ENCODE measurements at regions not wholly inside any gene's neighbourhood (a gene's known extent, or its start where the extent isn't known, plus 50 kb on each side); places are given as distances from the start of the nearest gene placed in this dataset.

- H3K27ac ChIP-seq, result no peak overlapping the region
- intact Hi-C loops (cut with DNase I), result no loop called here
- 77 to 81% (median 79%) methylated on average over 4 of the region's 4 CpGs for WGBS, 3 donors
- TF ChIP-seq POLR2A (IDR thresholded peaks at IDR 0.05) (no peak), EP300 (IDR thresholded peaks at IDR 0.05) (no peak), CTCF (IDR thresholded peaks at IDR 0.05) (no peak)
- no peaks in the 10 kb centered on the region for H3K4me1 ChIP-seq (ENCODE audit: insufficient read depth)
- H3K4me3 ChIP-seq, result no peak overlapping the region
- no peaks in the 10 kb centered on the region for H3K36me3 ChIP-seq
- H3K27me3 ChIP-seq, result no peaks in the 10 kb centered on the region
- no peak for DNase-seq
- H3K9me3 ChIP-seq, result no peaks in the 10 kb centered on the region
These were observed 764.3 kb upstream of the PRMT6 start for GRCh38 chr1:106292130-106292529.

- TF ChIP-seq CTCF (IDR thresholded peaks at IDR 0.05) (no peak), POLR2A (IDR thresholded peaks at IDR 0.05) (no peak), EP300 (IDR thresholded peaks at IDR 0.05) (no peak)
- no peaks in the 10 kb centered on the region for H3K27me3 ChIP-seq
- intact Hi-C loops (cut with DNase I), result no loop called here
- WGBS, 3 donors, result 67 to 85% (median 75%) methylated on average over 1 of the region's 1 CpG
- no peaks in the 10 kb centered on the region for H3K9me3 ChIP-seq
- no peaks in the 10 kb centered on the region for H3K36me3 ChIP-seq
- DNase-seq, result no peak
- H3K27ac ChIP-seq, result no peak overlapping the region
- no peaks in the 10 kb centered on the region for H3K4me1 ChIP-seq (ENCODE audit: insufficient read depth)
- no peak overlapping the region for H3K4me3 ChIP-seq
These were observed 760.0 kb upstream of the PRMT6 start for GRCh38 chr1:106296431-106296830.

GRCh38 chr1:106304106-106304505, 752.4 kb upstream of the PRMT6 start:
- H3K27ac ChIP-seq, result no peak overlapping the region
- intact Hi-C loops (cut with DNase I), result no loop called here
- no peaks in the 10 kb centered on the region for H3K36me3 ChIP-seq
- WGBS, 3 donors, result 25 to 44% (median 30%) methylated on average over 3 of the region's 3 CpGs
- no peak for TF ChIP-seq CTCF (IDR thresholded peaks at IDR 0.05)
- no peak for TF ChIP-seq POLR2A (IDR thresholded peaks at IDR 0.05)
- no peak for TF ChIP-seq EP300 (IDR thresholded peaks at IDR 0.05)
- H3K27me3 ChIP-seq, result no peaks in the 10 kb centered on the region
- DNase-seq, result no peak
- no peaks in the 10 kb centered on the region for H3K9me3 ChIP-seq
- no peak overlapping the region for H3K4me3 ChIP-seq
- H3K4me1 ChIP-seq (ENCODE audit: insufficient read depth), result no peaks in the 10 kb centered on the region

GRCh38 chr1:106319612-106320011, 736.9 kb upstream of the PRMT6 start:
- Histone ChIP-seq H3K4me3 (no peak overlapping the region), H3K27me3 (no peaks in the 10 kb centered on the region), H3K27ac (no peak overlapping the region), H3K9me3 (no peaks in the 10 kb centered on the region), H3K36me3 (no peaks in the 10 kb centered on the region), H3K4me1 (ENCODE audit: insufficient read depth) (no peaks in the 10 kb centered on the region)
- DNase-seq, result no peak
- no peak for TF ChIP-seq POLR2A (IDR thresholded peaks at IDR 0.05)
- no peak for TF ChIP-seq EP300 (IDR thresholded peaks at IDR 0.05)
- TF ChIP-seq CTCF (IDR thresholded peaks at IDR 0.05), result no peak
- 85 to 93% (median 89%) methylated on average over 3 of the region's 3 CpGs for WGBS, 3 donors
- intact Hi-C loops (cut with DNase I), result no loop called here

GRCh38 chr1:106325600-106325999, 730.9 kb upstream of the PRMT6 start:
- Histone ChIP-seq H3K4me1 (ENCODE audit: insufficient read depth) (no peaks in the 10 kb centered on the region), H3K4me3 (no peak overlapping the region), H3K27ac (no peak overlapping the region), H3K27me3 (no peaks in the 10 kb centered on the region), H3K36me3 (no peaks in the 10 kb centered on the region), H3K9me3 (no peaks in the 10 kb centered on the region)
- intact Hi-C loops (cut with DNase I), result no loop called here
- 55 to 60% (median 60%) methylated on average over 5 of the region's 5 CpGs for WGBS, 3 donors
- no peak for TF ChIP-seq EP300 (IDR thresholded peaks at IDR 0.05)
- no peak for TF ChIP-seq CTCF (IDR thresholded peaks at IDR 0.05)
- TF ChIP-seq POLR2A (IDR thresholded peaks at IDR 0.05), result no peak
- DNase-seq, result no peak
